SK-N-SH treated with all-trans-retinoic acid at 6 μM for 48 hours (cell line): ENCODE measurements at regions not wholly inside any gene's neighbourhood (a gene's known extent, or its start where the extent isn't known, plus 50 kb on each side); places are given as distances from the start of the nearest gene placed in this dataset.

ENCODE experiments used
- ATAC-seq: fragments of 200-7000 bp; cut with Tn5 transposase; 3 replicates; pipeline ENCODE4 v1.9.1; 2020; ENCODE audit warnings: mild to moderate bottlenecking, moderate library complexity
- ARNTL ChIP-seq: fragments of 450-650 bp; formaldehyde crosslinking; IDR thresholded peaks from 2 replicates; pipeline ENCODE4 v1.5.0; 2020; ENCODE audit warnings: low read depth, mild to moderate bottlenecking, moderate library complexity, borderline replicate concordance
- BACH2 ChIP-seq: fragments of 250-450 bp; sonication (Bioruptor Pico); IDR thresholded peaks from 2 replicates; pipeline ENCODE4 v1.9.0; 2021; ENCODE audit warnings: mild to moderate bottlenecking, borderline replicate concordance
- CREB5 ChIP-seq: fragments of 250-450 bp; sonication (Bioruptor Pico); IDR thresholded peaks from 2 replicates; pipeline ENCODE4 v1.5.1; 2020; ENCODE audit warnings: low read depth, mild to moderate bottlenecking, moderate library complexity
- CSDC2 ChIP-seq: fragments of 250-450 bp; sonication (Bioruptor Pico); IDR thresholded peaks from 2 replicates; pipeline ENCODE4 v1.5.0; 2020; ENCODE audit warnings: mild to moderate bottlenecking, moderate library complexity
- CSRNP3 ChIP-seq: fragments of 250-450 bp; sonication (Bioruptor Pico); IDR thresholded peaks from 2 replicates; pipeline ENCODE4 v1.5.1; 2021; ENCODE audit warnings: mild to moderate bottlenecking, moderate library complexity
- GLIS3 ChIP-seq: fragments of 250-450 bp; sonication (Bioruptor Pico); IDR thresholded peaks from 2 replicates; pipeline ENCODE4 v1.5.0; 2020; ENCODE audit warnings: mild to moderate bottlenecking, moderate library complexity
- OSR1 ChIP-seq: fragments of 250-450 bp; sonication (Bioruptor Pico); IDR thresholded peaks from 2 replicates; pipeline ENCODE4 v1.8.0; 2022; ENCODE audit warnings: moderate library complexity, mild to moderate bottlenecking, inconsistent platforms
- PPARA ChIP-seq: fragments of 250-450 bp; sonication (Bioruptor Pico); IDR thresholded peaks from 2 replicates; pipeline ENCODE4 v1.5.0; 2020; ENCODE audit warnings: mild to moderate bottlenecking, borderline replicate concordance
- RARB ChIP-seq: fragments of 250-450 bp; sonication (Bioruptor Pico); IDR thresholded peaks from 2 replicates; pipeline ENCODE4 v1.8.0; 2021; ENCODE audit warnings: mild to moderate bottlenecking, moderate library complexity
- TCF4 ChIP-seq: fragments of 250-450 bp; sonication (Bioruptor Pico); IDR thresholded peaks from 2 replicates; pipeline ENCODE4 v1.8.0; 2021; ENCODE audit warnings: mild to moderate bottlenecking, moderate library complexity, borderline replicate concordance
- TOX ChIP-seq: fragments of 250-450 bp; sonication (Bioruptor Pico); IDR thresholded peaks from 2 replicates; pipeline ENCODE4 v1.8.0; 2021; ENCODE audit warnings: mild to moderate bottlenecking, moderate library complexity, borderline replicate concordance
- TSHZ2 ChIP-seq: fragments of 250-450 bp; sonication (Bioruptor Pico); IDR thresholded peaks from 2 replicates; pipeline ENCODE4 v1.5.0; 2020; ENCODE audit warnings: mild to moderate bottlenecking, moderate library complexity
- ZC3H10 ChIP-seq: fragments of 250-450 bp; sonication (Bioruptor Pico); IDR thresholded peaks from 2 replicates; pipeline ENCODE4 v1.5.1; 2021; ENCODE audit warnings: mild to moderate bottlenecking, moderate library complexity
- ZFP3 ChIP-seq: fragments of 250-450 bp; sonication (Bioruptor Pico); IDR thresholded peaks from 2 replicates; pipeline ENCODE4 v1.5.0; 2020; ENCODE audit warnings: mild to moderate bottlenecking, moderate library complexity
- ZFP30 ChIP-seq: fragments of 450-650 bp; formaldehyde crosslinking; IDR thresholded peaks from 2 replicates; pipeline ENCODE4 v1.5.0; 2022; ENCODE audit warnings: mild to moderate bottlenecking, moderate library complexity
- ZNF565 ChIP-seq: fragments of 450-650 bp; formaldehyde crosslinking; conservative IDR thresholded peaks from 2 replicates; pipeline ENCODE4 v1.5.0; 2020; ENCODE audit warnings: low read depth, mild to moderate bottlenecking, moderate library complexity
- ZNF8 ChIP-seq: fragments of 450-650 bp; formaldehyde crosslinking; IDR thresholded peaks from 2 replicates; pipeline ENCODE4 v1.5.0; 2020; ENCODE audit warnings: mild to moderate bottlenecking, moderate library complexity
- TF ChIP-seq, protein P1 (sequence below): fragments of 250-450 bp; sonication (Bioruptor Pico); IDR thresholded peaks from 2 replicates; pipeline ENCODE4 v1.8.0; 2020; ENCODE audit warnings: mild to moderate bottlenecking, moderate library complexity, borderline replicate concordance

DNA sequence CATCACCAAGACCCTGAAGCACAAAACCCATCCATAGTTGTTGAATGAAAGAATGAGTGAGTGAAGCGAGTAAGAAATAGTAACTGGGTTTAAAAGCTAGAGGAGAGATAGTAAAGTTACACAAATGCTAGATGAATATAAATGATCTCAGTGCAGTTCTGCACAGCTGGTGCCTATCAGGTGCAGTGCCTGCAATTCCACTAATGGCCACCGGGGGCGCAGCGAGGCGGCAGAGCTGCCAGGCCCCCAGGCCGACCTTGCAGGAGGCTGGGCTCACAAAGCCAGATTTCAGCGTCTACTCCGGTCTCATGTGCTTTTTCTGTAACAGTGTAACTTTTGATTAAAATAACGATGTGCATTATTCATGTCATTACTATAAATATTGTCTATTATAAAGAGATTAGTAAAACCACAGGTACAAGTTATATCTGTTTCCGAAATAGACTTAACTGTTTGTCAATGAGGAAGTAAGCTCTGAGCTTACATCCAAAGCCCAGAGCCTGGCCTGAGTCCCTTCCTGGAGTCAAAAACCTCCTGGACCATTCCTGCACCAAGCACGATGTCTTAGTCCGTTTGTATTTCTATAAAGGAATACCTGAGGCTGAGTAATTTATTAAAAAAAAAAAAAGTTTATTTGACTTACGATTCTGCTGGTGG lies 477.6 kb downstream of the NPHP4 start (continued):
- no peak for TF ChIP-seq ZFP30 (CRISPR knock-in tag)

DNA sequence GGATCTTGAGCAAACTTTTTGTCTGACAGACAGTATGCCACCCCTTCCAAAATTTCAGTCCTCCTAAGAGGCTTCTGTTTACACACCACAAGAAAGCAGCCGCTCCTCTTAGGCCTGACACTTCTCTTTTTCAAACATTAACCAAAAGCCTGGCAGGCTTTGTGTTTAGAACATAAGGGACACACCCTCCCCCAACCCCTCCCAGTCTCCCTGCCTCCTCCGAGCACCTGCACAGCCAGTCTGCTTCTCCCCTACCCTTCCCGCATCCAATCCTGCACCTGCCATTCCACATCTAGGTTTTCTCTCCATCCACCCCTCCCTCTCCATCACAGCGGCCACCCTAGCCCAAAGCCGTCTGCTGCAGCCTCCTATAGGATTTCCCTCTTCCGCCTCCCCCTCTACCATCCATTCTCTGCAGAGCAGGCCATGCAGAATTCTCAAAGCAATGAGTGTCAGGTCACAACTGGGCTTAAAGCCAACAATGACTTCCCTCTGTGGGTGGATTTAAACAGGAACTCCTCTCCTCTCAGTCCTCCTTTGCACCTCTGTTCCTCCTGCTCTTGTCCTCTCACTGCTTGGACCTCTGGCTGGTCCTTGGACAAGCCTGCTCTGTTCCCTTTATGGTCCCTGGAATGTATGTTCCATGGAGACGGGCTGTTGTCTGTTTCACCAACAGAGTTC lies 478.2 kb downstream of the NPHP4 start:
- TF ChIP-seq ZNF8 (CRISPR knock-in tag) (no peak), GLIS3 (no peak), ZC3H10 (CRISPR knock-in tag) (no peak), CSDC2 (CRISPR knock-in tag) (no peak), TOX (CRISPR knock-in tag) (no peak), ARNTL (CRISPR knock-in tag) (no peak), OSR1 (CRISPR knock-in tag) (no peak), ZFP3 (CRISPR knock-in tag) (no peak), BACH2 (CRISPR knock-in tag) (no peak), CSRNP3 (no peak), CREB5 (CRISPR knock-in tag) (no peak), TCF4 (CRISPR knock-in tag) (no peak)
- TF ChIP-seq, protein P1, sequence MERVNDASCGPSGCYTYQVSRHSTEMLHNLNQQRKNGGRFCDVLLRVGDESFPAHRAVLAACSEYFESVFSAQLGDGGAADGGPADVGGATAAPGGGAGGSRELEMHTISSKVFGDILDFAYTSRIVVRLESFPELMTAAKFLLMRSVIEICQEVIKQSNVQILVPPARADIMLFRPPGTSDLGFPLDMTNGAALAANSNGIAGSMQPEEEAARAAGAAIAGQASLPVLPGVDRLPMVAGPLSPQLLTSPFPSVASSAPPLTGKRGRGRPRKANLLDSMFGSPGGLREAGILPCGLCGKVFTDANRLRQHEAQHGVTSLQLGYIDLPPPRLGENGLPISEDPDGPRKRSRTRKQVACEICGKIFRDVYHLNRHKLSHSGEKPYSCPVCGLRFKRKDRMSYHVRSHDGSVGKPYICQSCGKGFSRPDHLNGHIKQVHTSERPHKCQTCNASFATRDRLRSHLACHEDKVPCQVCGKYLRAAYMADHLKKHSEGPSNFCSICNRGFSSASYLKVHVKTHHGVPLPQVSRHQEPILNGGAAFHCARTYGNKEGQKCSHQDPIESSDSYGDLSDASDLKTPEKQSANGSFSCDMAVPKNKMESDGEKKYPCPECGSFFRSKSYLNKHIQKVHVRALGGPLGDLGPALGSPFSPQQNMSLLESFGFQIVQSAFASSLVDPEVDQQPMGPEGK (CRISPR knock-in tag) = no peak
- ATAC-seq = no peak

DNA sequence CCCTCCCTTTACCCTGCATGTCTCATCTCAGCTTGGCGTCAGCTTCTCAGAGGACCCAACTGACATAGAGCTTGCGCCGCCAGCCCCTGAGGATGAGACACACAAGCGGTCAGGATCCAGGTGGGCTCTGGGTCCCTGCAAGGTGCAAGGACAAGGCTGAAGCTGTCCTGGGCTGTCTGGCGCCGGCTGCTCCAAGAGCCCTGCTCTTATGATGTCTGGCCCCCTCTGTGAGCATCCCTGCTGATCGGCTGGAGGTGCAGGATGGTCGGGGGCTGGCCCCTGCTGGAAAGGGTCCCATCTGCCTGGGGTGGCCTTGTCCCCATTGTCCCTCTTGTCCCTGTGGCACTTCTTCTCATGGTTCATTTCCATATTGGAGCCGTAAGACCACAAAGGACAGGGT lies 479.0 kb downstream of the NPHP4 start:
- ATAC-seq = no peak
- TF ChIP-seq GLIS3 (no peak), RARB (no peak), ZNF565 (CRISPR knock-in tag) (no peak), OSR1 (CRISPR knock-in tag) (no peak), PPARA (CRISPR knock-in tag) (no peak), TSHZ2 (no peak), ZFP3 (CRISPR knock-in tag) (no peak), BACH2 (CRISPR knock-in tag) (no peak), ZNF8 (CRISPR knock-in tag) (no peak)
- TF ChIP-seq, protein P1 (CRISPR knock-in tag) = no peak
